Karpas-422 (cell line): ENCODE measurements at regions not wholly inside any gene's neighbourhood (a gene's known extent, or its start where the extent isn't known, plus 50 kb on each side); places are given as distances from the start of the nearest gene placed in this dataset.
"Not testable (repeated sequence)": the region's sequence is repeated elsewhere in the genome, so short reads cannot be mapped to it uniquely, and the experiment has no call there.

ENCODE experiments used
- DNase-seq: peaks from one replicate; pipeline ENCODE4 v3.0.0-alpha.2; 2015
- H2AFZ ChIP-seq: fragments of 200-600 bp; sonication (generic); 2 replicates; pipeline ENCODE4 v1.6.1; 2014; ENCODE audit warnings: antibody characterized with exemption, low read length, mixed read lengths
- H3K27ac ChIP-seq: fragments of 200-600 bp; sonication (generic); 2 replicates; pipeline ENCODE4 v1.5.1; 2014; ENCODE audit warnings: mild to moderate bottlenecking, low read length, moderate library complexity
- H3K27me3 ChIP-seq: fragments of 200-600 bp; sonication (generic); 2 replicates; pipeline ENCODE4 v1.6.1; 2014; ENCODE audit warnings: low read length, mixed read lengths
- H3K36me3 ChIP-seq: fragments of 200-600 bp; sonication (generic); 2 replicates; pipeline ENCODE4 v1.6.1; 2014; ENCODE audit warnings: low read length, mixed read lengths; ENCODE audit not compliant: insufficient read depth
- H3K4me1 ChIP-seq: fragments of 200-600 bp; sonication (generic); 2 replicates; pipeline ENCODE4 v1.6.1; 2014; ENCODE audit warnings: mild to moderate bottlenecking, low read length, mixed read lengths
- H3K4me2 ChIP-seq: fragments of 200-600 bp; sonication (generic); 2 replicates; pipeline ENCODE4 v1.6.1; 2014; ENCODE audit warnings: low read length, low read depth, mild to moderate bottlenecking; ENCODE audit not compliant: poor library complexity, severe bottlenecking
- H3K4me3 ChIP-seq: fragments of 200-600 bp; sonication (generic); 2 replicates; pipeline ENCODE4 v1.5.1; 2014; ENCODE audit warnings: mild to moderate bottlenecking, antibody characterized with exemption, low read length, mixed read lengths
- H3K79me2 ChIP-seq: fragments of 200-600 bp; sonication (generic); 2 replicates; pipeline ENCODE4 v1.6.1; 2014; ENCODE audit warnings: mild to moderate bottlenecking, low read length, mixed read lengths
- H3K9ac ChIP-seq: fragments of 200-600 bp; sonication (generic); 2 replicates; pipeline ENCODE4 v1.6.0; 2014; ENCODE audit warnings: low read length
- H3K9me2 ChIP-seq: fragments of 200-600 bp; sonication (generic), shearing (Covaris generic); replicated peaks from 2 replicates; pipeline ENCODE4 v1.6.0; 2014; ENCODE audit warnings: mild to moderate bottlenecking, low read length, moderate library complexity; ENCODE audit not compliant: insufficient read depth
- H3K9me3 ChIP-seq: fragments of 300-700, 200-600 bp; sonication (generic); 2 replicates; pipeline ENCODE4 v1.6.1; 2014; ENCODE audit warnings: low read length, mixed read lengths
- H4K20me1 ChIP-seq: fragments of 200-600 bp; sonication (generic); 2 replicates; pipeline ENCODE4 v1.6.1; 2014; ENCODE audit warnings: mild to moderate bottlenecking, antibody characterized with exemption, low read length, low read depth; ENCODE audit not compliant: insufficient read depth

- DNase-seq, H3K9me3 ChIP-seq, H3K79me2 ChIP-seq, H2AFZ ChIP-seq, H3K4me2 ChIP-seq, H3K9ac ChIP-seq, H3K27me3 ChIP-seq, H3K9me2 ChIP-seq, H3K27ac ChIP-seq, H4K20me1 ChIP-seq, H3K4me1 ChIP-seq, H3K36me3 ChIP-seq, H3K4me3 ChIP-seq: not testable (repeated sequence)
Observed at GRCh38 chr7:76117306-76117991, 69.5 kb downstream of the MDH2 start.

DNA sequence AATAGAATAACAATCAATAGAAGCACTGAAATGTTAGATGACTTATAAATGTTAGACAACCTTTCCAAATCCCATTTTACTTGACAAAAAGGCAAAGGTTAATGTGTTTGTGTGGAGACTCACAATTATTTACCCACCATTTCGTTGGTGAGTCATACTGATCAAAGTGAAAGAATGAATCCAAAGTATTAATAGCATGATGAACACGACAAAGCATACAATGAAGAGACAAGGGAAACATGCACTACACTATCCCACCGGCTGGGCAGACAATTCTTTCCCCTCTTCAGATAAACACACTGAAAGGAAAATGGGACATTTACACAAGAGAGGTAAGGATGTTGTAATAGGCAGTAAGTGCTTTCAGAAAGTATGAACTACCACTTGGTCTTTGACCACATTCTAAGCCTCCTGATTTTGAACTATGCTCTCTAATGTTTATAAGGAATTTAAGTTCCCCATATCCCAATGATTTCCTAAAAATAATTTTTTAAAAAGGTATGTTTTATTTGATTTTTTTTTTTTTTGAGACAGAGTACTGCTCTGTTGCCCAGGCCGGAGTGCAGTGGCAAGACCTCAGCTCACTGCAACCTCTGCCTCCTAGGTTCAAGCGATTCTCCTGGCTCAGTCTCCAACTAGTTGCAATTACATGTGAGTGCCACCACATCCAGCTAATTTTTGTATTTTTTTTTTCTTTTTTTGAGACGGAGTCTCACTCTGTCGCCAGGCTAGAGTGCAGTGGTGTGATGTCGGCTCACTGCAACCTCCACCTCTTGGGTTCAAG lies 70.5 kb downstream of the MDH2 start:
- H3K27ac ChIP-seq, H4K20me1 ChIP-seq, H3K27me3 ChIP-seq, H3K4me2 ChIP-seq, DNase-seq, H3K9me2 ChIP-seq, H3K9me3 ChIP-seq, H3K79me2 ChIP-seq, H3K4me1 ChIP-seq, H3K4me3 ChIP-seq, H3K36me3 ChIP-seq, H2AFZ ChIP-seq, H3K9ac ChIP-seq: not testable (repeated sequence)

GRCh38 chr7:76121044-76121443 lies 73.1 kb downstream of the MDH2 start:
- H3K4me2 ChIP-seq, result no peak overlapping the region
- no peaks in the 10 kb centered on the region for H3K9me3 ChIP-seq
- no peaks in the 10 kb centered on the region for H3K9me2 ChIP-seq
- H3K4me1 ChIP-seq, result peaks cover 7% of the 10 kb centered on the region
- H3K4me3 ChIP-seq, result no peak overlapping the region
- no peaks in the 10 kb centered on the region for H3K27me3 ChIP-seq
- no peaks in the 10 kb centered on the region for H4K20me1 ChIP-seq
- H3K9ac ChIP-seq, result no peak overlapping the region
- no peaks in the 10 kb centered on the region for H3K36me3 ChIP-seq
- no peak for DNase-seq
- no peak overlapping the region for H3K27ac ChIP-seq
- H2AFZ ChIP-seq, result no peak overlapping the region
- no peaks in the 10 kb centered on the region for H3K79me2 ChIP-seq

DNA sequence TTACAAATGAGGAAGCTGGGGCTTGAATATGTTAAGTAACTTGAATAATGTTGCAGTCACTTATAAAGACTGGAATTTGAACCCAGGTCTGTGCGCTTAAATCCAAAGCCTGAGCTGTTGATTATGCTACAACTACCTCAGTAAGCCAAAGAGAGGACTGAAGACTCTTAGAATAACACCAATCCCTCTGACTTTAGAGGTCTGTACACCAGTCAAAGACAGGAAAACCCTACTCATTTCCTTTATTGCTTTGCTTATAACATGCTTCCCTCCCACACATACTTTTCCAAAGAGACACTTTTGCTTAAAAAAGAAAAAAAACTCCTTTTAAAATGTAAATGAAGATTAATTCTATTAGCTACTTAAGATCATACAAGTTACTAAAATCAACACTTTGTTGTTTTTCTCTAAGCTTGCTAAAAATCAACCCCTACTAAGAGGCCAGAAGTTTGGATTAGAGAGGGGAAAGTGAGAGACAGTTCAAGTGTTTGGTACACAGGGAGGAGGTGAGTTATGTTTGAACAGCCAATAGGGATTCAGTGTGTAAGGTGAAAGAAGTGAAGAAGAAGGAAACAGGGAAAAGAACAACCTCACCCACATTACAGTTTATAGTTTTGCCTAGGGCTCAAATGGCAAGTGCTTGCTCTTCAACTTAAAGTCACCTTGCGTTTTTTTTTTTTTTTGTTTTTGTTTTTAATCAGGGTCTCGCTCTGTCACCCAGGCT lies 74.8 kb downstream of the MDH2 start:
- Histone ChIP-seq H3K79me2 (no peaks in the 10 kb centered on the region), H3K4me3 (no peak overlapping the region), H2AFZ (no peak overlapping the region), H4K20me1 (no peaks in the 10 kb centered on the region), H3K9me2 (no peaks in the 10 kb centered on the region), H3K4me1 (peaks cover 7% of the 10 kb centered on the region), H3K9me3 (no peaks in the 10 kb centered on the region), H3K4me2 (no peak overlapping the region), H3K9ac (no peak overlapping the region), H3K27ac (no peak overlapping the region), H3K36me3 (no peaks in the 10 kb centered on the region), H3K27me3 (no peaks in the 10 kb centered on the region)
- DNase-seq, result no peak

- peaks cover 7% of the 10 kb centered on the region for H3K4me1 ChIP-seq
- no peak for DNase-seq
- H3K27me3 ChIP-seq, result no peaks in the 10 kb centered on the region
- no peak overlapping the region for H3K4me2 ChIP-seq
- no peaks in the 10 kb centered on the region for H3K36me3 ChIP-seq
- H4K20me1 ChIP-seq, result no peaks in the 10 kb centered on the region
- H3K4me3 ChIP-seq, result no peak overlapping the region
- H3K27ac ChIP-seq, result no peak overlapping the region
- no peak overlapping the region for H3K9ac ChIP-seq
- no peaks in the 10 kb centered on the region for H3K9me3 ChIP-seq
- no peaks in the 10 kb centered on the region for H3K9me2 ChIP-seq
- H3K79me2 ChIP-seq, result no peaks in the 10 kb centered on the region
- H2AFZ ChIP-seq, result no peak overlapping the region
Observed at GRCh38 chr7:76123316-76123715, 75.4 kb downstream of the MDH2 start.

DNA sequence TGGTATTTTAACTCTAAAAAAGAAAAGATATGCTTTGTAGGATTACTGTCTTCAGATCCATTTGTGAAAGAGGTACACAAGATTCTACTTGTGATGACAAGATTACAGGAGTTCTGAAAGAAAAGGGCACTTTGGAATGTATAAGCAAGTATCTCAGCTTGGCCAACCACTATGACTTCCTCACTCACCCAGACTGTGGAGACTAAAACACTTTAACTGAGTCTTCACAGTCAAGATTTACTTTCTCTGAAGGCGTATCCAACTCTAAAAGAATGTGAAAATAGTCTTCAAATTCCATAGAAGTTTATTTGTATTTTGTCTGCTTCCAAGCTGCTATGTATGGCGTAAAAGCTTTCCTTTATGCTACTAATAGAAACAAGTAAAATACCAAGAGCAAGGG lies 76.1 kb upstream of the SRRM3 start:
- Histone ChIP-seq H3K4me2 (no peak overlapping the region), H3K27me3 (no peaks in the 10 kb centered on the region), H3K4me1 (peaks cover 9% of the 10 kb centered on the region), H3K9me3 (no peaks in the 10 kb centered on the region), H3K79me2 (no peaks in the 10 kb centered on the region), H2AFZ (no peak overlapping the region), H3K36me3 (no peaks in the 10 kb centered on the region), H3K4me3 (no peak overlapping the region), H3K27ac (no peak overlapping the region), H4K20me1 (no peaks in the 10 kb centered on the region), H3K9me2 (no peaks in the 10 kb centered on the region), H3K9ac (no peak overlapping the region)
- DNase-seq, result no peak

DNA sequence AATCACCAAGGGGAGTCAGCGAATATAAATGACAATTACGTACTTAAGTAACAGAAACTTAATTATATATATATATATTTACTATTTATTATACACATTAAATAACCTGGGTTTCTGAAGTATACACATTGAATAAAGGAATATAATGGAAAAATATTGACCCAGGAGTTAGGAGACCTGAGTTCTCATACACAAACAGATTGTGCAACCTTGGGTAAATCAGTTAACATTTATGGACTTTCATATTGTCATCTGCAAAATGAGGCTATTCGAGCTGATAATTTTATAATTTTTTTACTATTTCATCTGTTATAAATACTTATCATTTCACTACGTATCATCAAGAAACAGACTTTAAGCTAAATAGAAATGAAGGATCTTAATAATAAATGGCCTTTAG lies 75.1 kb upstream of the SRRM3 start:
- no peak overlapping the region for H3K4me3 ChIP-seq
- no peak for DNase-seq
- no peaks in the 10 kb centered on the region for H3K79me2 ChIP-seq
- H3K4me1 ChIP-seq, result peaks cover 3% of the 10 kb centered on the region
- H3K4me2 ChIP-seq, result no peak overlapping the region
- H4K20me1 ChIP-seq, result no peaks in the 10 kb centered on the region
- no peaks in the 10 kb centered on the region for H3K9me2 ChIP-seq
- no peaks in the 10 kb centered on the region for H3K36me3 ChIP-seq
- H3K9me3 ChIP-seq, result no peaks in the 10 kb centered on the region
- no peak overlapping the region for H2AFZ ChIP-seq
- no peak overlapping the region for H3K27ac ChIP-seq
- no peaks in the 10 kb centered on the region for H3K27me3 ChIP-seq
- no peak overlapping the region for H3K9ac ChIP-seq

GRCh38 chr7:76129366-76129765 lies 72.3 kb upstream of the SRRM3 start:
- Histone ChIP-seq H3K79me2 (no peaks in the 10 kb centered on the region), H3K36me3 (no peaks in the 10 kb centered on the region), H3K27me3 (no peaks in the 10 kb centered on the region), H3K4me2 (no peak overlapping the region), H3K4me3 (no peak overlapping the region), H3K9ac (no peak overlapping the region), H3K27ac (no peak overlapping the region), H2AFZ (no peak overlapping the region), H3K9me3 (no peaks in the 10 kb centered on the region), H3K4me1 (peaks cover 3% of the 10 kb centered on the region), H3K9me2 (no peaks in the 10 kb centered on the region), H4K20me1 (no peaks in the 10 kb centered on the region)
- no peak for DNase-seq
